NCI-H226 (cell line): ENCODE measurements at regions not wholly inside any gene's neighbourhood (a gene's known extent, or its start where the extent isn't known, plus 50 kb on each side); places are given as distances from the start of the nearest gene placed in this dataset.
"Not testable (repeated sequence)": the region's sequence is repeated elsewhere in the genome, so short reads cannot be mapped to it uniquely, and the experiment has no call there.

ENCODE experiments used
- DNase-seq: peaks from one replicate; pipeline ENCODE4 v3.0.0-alpha.2; 2015

GRCh38 chr7:65631236-65631635 lies 241.6 kb upstream of the VKORC1L1 start:
- DNase-seq: not testable (repeated sequence)

- DNase-seq: not testable (repeated sequence)
Observed at GRCh38 chr7:65633587-65634404, 239.1 kb upstream of the VKORC1L1 start.

- not testable (repeated sequence) for DNase-seq
Observed at GRCh38 chr7:65638918-65639317, 234.0 kb upstream of the VKORC1L1 start.

DNA sequence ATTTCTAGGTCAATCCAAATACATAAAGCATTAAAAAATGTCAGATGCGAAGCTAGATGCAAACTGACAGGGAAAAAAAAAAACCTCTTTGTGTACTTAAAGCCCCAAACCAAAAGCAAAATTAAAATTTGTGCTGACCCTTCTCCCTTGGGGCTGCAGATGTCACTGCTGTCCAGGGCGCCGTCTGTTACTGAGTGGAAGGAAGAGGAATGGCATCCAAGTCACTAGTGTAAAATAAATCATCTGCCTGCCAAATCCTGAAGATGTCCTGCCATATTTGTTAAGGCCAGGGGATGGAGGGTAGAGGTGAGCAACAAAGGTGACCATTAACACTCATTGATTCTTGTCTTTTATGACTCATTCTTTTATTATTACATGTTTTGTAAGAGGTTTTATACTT lies 233.2 kb upstream of the VKORC1L1 start:
- DNase-seq: not testable (repeated sequence)

DNA sequence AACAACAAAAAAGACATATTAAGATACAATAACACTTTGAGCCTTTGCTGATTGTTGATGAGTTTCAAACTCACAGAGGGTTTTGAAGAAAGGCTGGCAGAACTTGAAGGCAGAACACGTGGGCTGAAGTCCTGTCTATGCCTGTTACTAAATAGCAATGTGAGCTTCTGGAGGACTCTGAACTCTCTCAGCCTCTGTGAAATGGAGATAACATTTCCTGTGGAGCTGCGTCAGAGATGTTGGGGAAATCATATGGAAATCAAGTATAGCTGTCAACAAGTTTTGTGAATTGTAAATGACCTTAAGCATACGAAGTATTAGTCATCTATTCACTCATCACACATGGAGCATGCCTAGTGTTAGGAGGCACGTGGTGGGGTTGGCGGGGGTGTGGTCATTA lies 229.4 kb upstream of the VKORC1L1 start:
- not testable (repeated sequence) for DNase-seq

- not testable (repeated sequence) for DNase-seq
Observed at GRCh38 chr7:65647153-65647964, 225.5 kb upstream of the VKORC1L1 start.

DNA sequence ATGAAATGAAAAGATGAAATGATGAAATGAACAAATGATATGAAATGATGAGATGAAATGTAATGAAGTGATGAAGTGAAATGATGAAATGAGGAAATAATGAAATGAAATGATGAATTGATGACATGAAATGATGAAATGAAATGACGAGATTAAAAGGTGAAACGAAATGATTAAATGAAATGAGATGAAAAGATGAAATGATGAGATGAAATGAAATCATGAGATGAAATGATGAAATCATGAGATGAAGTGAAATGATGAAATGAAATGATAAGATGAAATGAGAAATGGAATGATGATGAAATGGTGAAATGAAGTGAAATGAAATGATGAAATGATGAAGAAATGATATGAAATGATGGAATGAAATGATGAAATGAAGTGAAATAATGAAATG lies 221.7 kb upstream of the VKORC1L1 start:
- DNase-seq: not testable (repeated sequence)

GRCh38 chr7:65651826-65652592 lies 220.9 kb upstream of the VKORC1L1 start:
- DNase-seq: not testable (repeated sequence)

- DNase-seq: not testable (repeated sequence)
Observed at GRCh38 chr7:65652669-65653068, 220.2 kb upstream of the VKORC1L1 start.

GRCh38 chr7:65656494-65657188 lies 216.2 kb upstream of the VKORC1L1 start:
- DNase-seq: not testable (repeated sequence)

DNA sequence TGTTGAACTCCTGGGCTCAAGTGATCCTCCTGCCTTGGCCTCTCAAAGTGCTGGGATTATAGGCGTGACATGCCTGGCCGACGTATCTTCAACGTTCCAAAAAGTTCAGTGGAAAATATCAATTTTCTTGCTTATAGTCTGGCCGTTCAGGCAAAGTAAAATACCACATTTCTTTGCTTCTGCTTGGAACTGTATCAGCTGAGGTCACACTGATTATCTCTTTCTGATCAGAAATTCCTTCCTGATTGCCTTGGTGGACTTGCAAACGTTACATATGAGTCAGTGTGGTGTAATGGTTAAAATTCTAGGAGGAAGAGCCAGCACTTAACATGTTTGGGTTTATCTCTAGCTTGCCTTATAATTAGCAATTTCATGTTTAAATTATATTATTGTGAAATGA lies 189.5 kb upstream of the VKORC1L1 start:
- DNase-seq: not testable (repeated sequence)

GRCh38 chr7:65699026-65699714 lies 173.7 kb upstream of the VKORC1L1 start:
- DNase-seq: not testable (repeated sequence)

DNA sequence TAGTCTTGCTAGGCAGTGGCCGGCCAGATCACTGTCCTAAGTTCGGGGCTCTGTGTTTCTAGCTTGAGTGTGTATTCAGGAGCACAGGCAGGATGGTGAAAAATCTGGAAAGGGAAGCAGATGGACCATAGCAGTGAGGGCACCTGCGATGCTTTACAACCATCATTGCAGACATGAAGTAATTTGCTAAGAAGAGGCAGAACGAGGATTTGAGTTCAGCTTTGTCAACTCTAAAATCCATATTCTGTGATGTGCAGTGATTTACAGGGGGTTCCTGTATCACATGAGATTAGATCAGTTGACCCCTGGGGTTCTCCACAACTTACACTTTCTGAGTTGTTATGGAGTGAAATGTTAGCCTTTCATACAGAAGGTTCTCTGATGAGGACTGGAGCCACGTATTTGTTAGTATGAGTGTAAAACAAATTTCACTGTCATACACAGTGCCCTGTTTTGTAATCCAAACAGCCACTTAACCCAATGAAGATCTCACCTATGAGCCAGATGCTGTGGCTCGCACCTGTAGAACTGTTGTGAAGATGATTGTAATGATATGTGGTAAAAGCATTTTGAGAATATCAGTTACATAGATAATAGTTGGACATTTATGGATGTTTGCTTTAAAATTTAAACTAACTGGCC lies 173.0 kb upstream of the VKORC1L1 start:
- DNase-seq: not testable (repeated sequence)

DNA sequence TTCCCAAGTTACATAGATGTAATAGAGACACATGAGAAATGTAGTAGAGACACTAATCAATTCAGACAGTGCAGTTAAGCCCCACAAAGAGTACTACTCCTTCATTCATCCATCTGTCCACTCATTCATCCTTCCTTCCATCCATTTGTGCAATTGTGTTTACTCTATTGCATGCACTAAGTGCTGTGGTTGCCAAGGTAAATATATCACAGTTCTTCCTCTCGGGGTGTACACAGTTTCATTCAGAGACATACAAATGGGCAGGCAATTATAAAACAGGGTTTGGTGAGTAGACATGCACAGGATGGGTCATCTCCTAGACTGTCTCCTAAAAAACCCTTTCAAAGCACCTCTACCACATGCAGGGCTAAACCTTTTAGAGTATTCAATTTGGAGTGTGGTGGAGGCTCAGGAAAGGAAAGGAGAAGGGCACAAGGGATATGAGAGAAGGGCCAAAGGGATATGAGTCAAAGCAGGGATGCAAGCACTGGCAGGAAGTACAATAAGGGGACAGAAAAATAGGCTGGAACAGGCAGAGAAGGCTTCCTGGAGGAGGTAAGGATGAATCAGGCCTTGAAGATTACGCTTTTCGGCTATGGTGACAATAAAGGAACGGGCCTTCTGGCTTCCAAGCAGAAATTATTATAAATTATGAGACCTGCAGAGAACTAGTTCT lies 153.6 kb upstream of the VKORC1L1 start:
- not testable (repeated sequence) for DNase-seq

GRCh38 chr7:65722361-65722792 lies 150.5 kb upstream of the VKORC1L1 start:
- no peak for DNase-seq

- not testable (repeated sequence) for DNase-seq
Observed at GRCh38 chr7:65727182-65727581, 145.7 kb upstream of the VKORC1L1 start.

GRCh38 chr7:65731129-65731528 lies 141.7 kb upstream of the VKORC1L1 start:
- no peak for DNase-seq

DNA sequence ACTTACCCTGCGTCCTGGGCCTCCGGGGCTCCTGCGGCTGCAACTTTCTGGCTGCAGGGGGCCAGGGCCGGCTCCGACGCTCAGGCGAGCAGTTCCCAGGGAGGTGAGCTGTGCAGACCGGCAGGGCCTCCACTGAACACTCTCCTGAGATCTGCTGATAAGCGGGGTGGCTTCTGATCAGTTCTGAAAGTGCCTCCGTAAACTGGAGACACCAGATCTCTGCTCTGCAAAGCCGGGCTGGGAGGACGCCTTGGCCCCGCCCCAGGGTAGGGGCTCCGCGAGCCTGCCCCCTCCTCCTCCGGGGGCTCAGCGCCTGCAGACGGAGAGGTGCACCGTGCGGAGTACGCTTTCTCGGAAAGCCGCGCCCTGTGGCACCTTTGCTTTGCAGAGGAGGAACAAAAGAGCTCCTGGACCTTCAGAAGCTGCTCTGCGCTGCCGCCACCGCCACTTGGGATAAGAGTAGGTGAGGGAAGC lies 141.3 kb upstream of the VKORC1L1 start:
- DNase-seq: no peak

DNA sequence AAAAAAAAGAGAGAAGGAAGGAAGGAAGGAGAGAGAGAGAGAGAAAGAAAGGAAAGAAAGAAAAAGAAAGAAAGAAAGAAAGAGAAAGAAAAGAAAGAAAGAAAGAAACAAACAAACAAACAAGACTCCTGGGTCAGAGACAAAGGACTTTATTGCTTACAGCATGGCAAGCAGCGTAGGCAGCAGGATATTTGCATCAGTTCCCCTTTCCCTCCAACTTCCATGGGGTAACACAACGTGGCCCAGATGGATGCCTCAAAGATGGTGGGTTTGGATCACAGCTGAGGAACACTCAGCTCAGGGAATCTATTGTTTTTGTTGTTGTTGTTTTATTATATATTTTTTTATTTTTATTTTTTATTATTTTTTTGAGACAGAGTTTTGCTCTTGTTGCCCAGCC lies 128.5 kb upstream of the VKORC1L1 start:
- DNase-seq: no peak

- DNase-seq: no peak
Observed at GRCh38 chr7:65746398-65746669, 126.5 kb upstream of the VKORC1L1 start.

DNA sequence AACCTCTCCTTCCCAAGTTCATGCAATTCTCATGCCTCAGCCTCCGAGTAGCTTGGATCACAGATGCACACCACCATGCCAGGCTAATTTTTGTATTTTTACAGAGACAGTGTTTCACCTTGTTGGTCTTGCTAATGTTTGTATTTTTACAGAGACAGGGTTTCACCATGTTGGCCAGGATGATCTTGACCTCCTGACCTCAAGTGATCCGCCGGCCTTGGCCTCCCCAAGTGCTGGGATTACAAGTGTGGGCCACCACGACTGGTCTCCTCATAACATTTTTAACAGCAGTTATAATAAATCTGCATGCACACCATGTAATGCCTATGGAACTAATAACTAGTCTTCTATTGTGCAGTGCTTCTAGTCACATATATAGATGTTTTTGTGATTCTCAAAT lies 123.8 kb upstream of the VKORC1L1 start:
- DNase-seq: no peak
